Neural cell (in vitro differentiated cells): ENCODE measurements at regions not wholly inside any gene's neighbourhood (a gene's known extent, or its start where the extent isn't known, plus 50 kb on each side); places are given as distances from the start of the nearest gene placed in this dataset.

ENCODE experiments used
- H2AFZ ChIP-seq: fragments of 200-600, 300-800 bp; sonication (generic), shearing (Covaris generic); 2 replicates; pipeline ENCODE4 v1.6.0; 2014; ENCODE audit warnings: low read depth, mild to moderate bottlenecking, antibody characterized with exemption, low read length, moderate library complexity
- H3F3A ChIP-seq: fragments of 200-600 bp; shearing (Covaris generic); 2 replicates; pipeline ENCODE4 v1.6.1; 2016; ENCODE audit warnings: mild to moderate bottlenecking, moderate library complexity, mixed read lengths, antibody characterized with exemption, low read length; ENCODE audit not compliant: insufficient read depth, poor library complexity, severe bottlenecking
- H3K27ac ChIP-seq: fragments of 200-600, 300-800 bp; sonication (generic), shearing (Covaris generic); 2 replicates; pipeline ENCODE4 v1.5.1; 2014; ENCODE audit warnings: mild to moderate bottlenecking, low read length, moderate library complexity
- H3K27me3 ChIP-seq: fragments of 300-800, 200-600 bp; sonication (generic), shearing (Covaris generic); 2 replicates; pipeline ENCODE4 v1.6.0; 2014; ENCODE audit warnings: mild to moderate bottlenecking, low read depth, low read length, moderate library complexity; ENCODE audit not compliant: insufficient read depth
- H3K36me3 ChIP-seq: fragments of 300-800, 200-600 bp; sonication (generic), shearing (Covaris generic); 2 replicates; pipeline ENCODE4 v1.5.1; 2014; ENCODE audit warnings: mild to moderate bottlenecking, antibody characterized with exemption, low read length, moderate library complexity; ENCODE audit not compliant: insufficient read depth
- H3K4me2 ChIP-seq: fragments of 300-800, 200-600 bp; sonication (generic), shearing (Covaris generic); 2 replicates; pipeline ENCODE4 v1.6.0; 2014; ENCODE audit warnings: mild to moderate bottlenecking, low read length
- H3K4me3 ChIP-seq: fragments of 300-800, 200-600 bp; sonication (generic), shearing (Covaris generic); 2 replicates; pipeline ENCODE4 v1.5.1; 2014; ENCODE audit warnings: mild to moderate bottlenecking, low read length, moderate library complexity
- H3K79me2 ChIP-seq: fragments of 200-600 bp; shearing (Covaris generic); replicated peaks from 2 replicates; pipeline ENCODE4 v1.6.0; 2014; ENCODE audit warnings: mild to moderate bottlenecking, low read length, moderate library complexity; ENCODE audit not compliant: insufficient read depth
- H3K9ac ChIP-seq: fragments of 300-800, 200-600 bp; sonication (generic), shearing (Covaris generic); 2 replicates; pipeline ENCODE4 v1.6.1; 2016; ENCODE audit warnings: mild to moderate bottlenecking, low read length, mixed read lengths
- H3K9me2 ChIP-seq: fragments of 200-600 bp; shearing (Covaris generic); 2 replicates; pipeline ENCODE4 v1.6.1; 2016; ENCODE audit warnings: mild to moderate bottlenecking, low read length, mixed read lengths; ENCODE audit not compliant: insufficient read depth
- H3K9me3 ChIP-seq: fragments of 200-600, 300-800 bp; sonication (generic), shearing (Covaris generic); 2 replicates; pipeline ENCODE4 v1.6.1; 2016; ENCODE audit warnings: mild to moderate bottlenecking, mixed run types, low read length, moderate library complexity, mixed read lengths
- H4K20me1 ChIP-seq: fragments of 200-600 bp; shearing (Covaris generic); 2 replicates; pipeline ENCODE4 v1.6.1; 2016; ENCODE audit warnings: mild to moderate bottlenecking, mixed run types; ENCODE audit not compliant: insufficient read depth
- CTCF ChIP-seq: fragments of 450-650 bp; IDR thresholded peaks from 2 replicates; pipeline ENCODE4 v1.5.1; 2014; ENCODE audit warnings: antibody characterized with exemption, mild to moderate bottlenecking, moderate library complexity; ENCODE audit not compliant: poor library complexity, severe bottlenecking
- EP300 ChIP-seq: fragments of 450-650 bp; conservative IDR thresholded peaks from 2 replicates; pipeline ENCODE4 v1.6.1; 2014; ENCODE audit warnings: antibody characterized with exemption, mild to moderate bottlenecking, moderate library complexity; ENCODE audit not compliant: poor library complexity, severe bottlenecking
- EZH2 ChIP-seq: fragments of 200-600, 300-800 bp; shearing (Covaris generic), sonication (generic); IDR thresholded peaks from 2 replicates; pipeline ENCODE4 v1.6.1; 2014; ENCODE audit warnings: antibody characterized with exemption, low read length, borderline replicate concordance, mild to moderate bottlenecking; ENCODE audit not compliant: insufficient read depth, poor library complexity, severe bottlenecking
- MXI1 ChIP-seq: fragments of 450-650 bp; conservative IDR thresholded peaks from 2 replicates; pipeline ENCODE4 v1.6.1; 2014; ENCODE audit warnings: antibody characterized with exemption, mild to moderate bottlenecking; ENCODE audit not compliant: poor library complexity, severe bottlenecking
- POLR2AphosphoS5 ChIP-seq: IDR thresholded peaks from 2 replicates; pipeline ENCODE4 v1.6.1; 2012
- RAD21 ChIP-seq: fragments of 450-650 bp; conservative IDR thresholded peaks from 2 replicates; pipeline ENCODE4 v1.6.1; 2014; ENCODE audit warnings: antibody characterized with exemption, mild to moderate bottlenecking, moderate library complexity
- REST ChIP-seq: IDR thresholded peaks from 2 replicates; pipeline ENCODE4 v1.6.1; 2012; ENCODE audit warnings: borderline replicate concordance
- SMC3 ChIP-seq: fragments of 450-650 bp; conservative IDR thresholded peaks from 2 replicates; pipeline ENCODE4 v1.6.1; 2014; ENCODE audit warnings: antibody characterized with exemption, mild to moderate bottlenecking, moderate library complexity; ENCODE audit not compliant: poor library complexity
- TAF1 ChIP-seq: IDR thresholded peaks from 2 replicates; pipeline ENCODE4 v1.6.1; 2012; ENCODE audit warnings: low read depth

- Histone ChIP-seq H3K9me3 (no peaks in the 10 kb centered on the region), H3K36me3 (no peaks in the 10 kb centered on the region), H2AFZ (no peak overlapping the region), H3K9me2 (no peaks in the 10 kb centered on the region), H3K4me2 (no peak overlapping the region), H3K27me3 (no peaks in the 10 kb centered on the region), H4K20me1 (no peaks in the 10 kb centered on the region), H3K4me3 (no peak overlapping the region), H3K79me2 (no peaks in the 10 kb centered on the region), H3F3A (no peaks in the 10 kb centered on the region), H3K9ac (no peak overlapping the region), H3K27ac (no peak overlapping the region)
- TF ChIP-seq SMC3 (no peak), EZH2 (no peak), EP300 (no peak), CTCF (no peak)
Measured at GRCh38 chr4:19857991-19858390, 393.7 kb upstream of the SLIT2 start.

GRCh38 chr4:19857380-19857779 lies 394.3 kb upstream of the SLIT2 start:
- Histone ChIP-seq H3F3A (no peaks in the 10 kb centered on the region), H4K20me1 (no peaks in the 10 kb centered on the region), H3K27ac (no peak overlapping the region), H3K9me2 (no peaks in the 10 kb centered on the region), H3K4me3 (no peak overlapping the region), H3K36me3 (no peaks in the 10 kb centered on the region), H3K79me2 (no peaks in the 10 kb centered on the region), H2AFZ (no peak overlapping the region), H3K9ac (no peak overlapping the region), H3K9me3 (no peaks in the 10 kb centered on the region), H3K27me3 (no peaks in the 10 kb centered on the region), H3K4me2 (no peak overlapping the region)
- no peak for TF ChIP-seq POLR2AphosphoS5
- TF ChIP-seq SMC3, result no peak
- no peak for TF ChIP-seq MXI1
- no peak for TF ChIP-seq REST
- TF ChIP-seq TAF1, result no peak
- TF ChIP-seq EZH2, result no peak
- TF ChIP-seq RAD21, result no peak
- no peak for TF ChIP-seq EP300
- TF ChIP-seq CTCF, result no peak
